Esophagus (tissue), 2 donors: ENCODE measurements at regions not wholly inside any gene's neighbourhood (a gene's known extent, or its start where the extent isn't known, plus 50 kb on each side); places are given as distances from the start of the nearest gene placed in this dataset.

ENCODE experiments used
- H3K27ac ChIP-seq, 2 donors: one replicate each; pipeline ENCODE4 v1.5.1; 2013; ENCODE audit warnings: low read depth in 2 of 2, mild to moderate bottlenecking in 2 of 2, inconsistent platforms in 1 of 2, low read length in 1 of 2, moderate library complexity in 1 of 2
- H3K27me3 ChIP-seq, 2 donors: one replicate each; pipeline ENCODE4 v1.6.1; 2013; ENCODE audit warnings: low read length in 2 of 2, control low read depth in 1 of 2, mild to moderate bottlenecking in 1 of 2; ENCODE audit not compliant: insufficient read depth in 2 of 2, control insufficient read depth in 1 of 2
- H3K36me3 ChIP-seq, 2 donors: one replicate each; pipeline ENCODE4 v1.6.1; 2013; ENCODE audit warnings: low read length in 1 of 2; ENCODE audit not compliant: control insufficient read depth in 2 of 2, insufficient read depth in 2 of 2
- H3K4me1 ChIP-seq, 2 donors: one replicate each; pipeline ENCODE4 v1.6.1; 2013; ENCODE audit warnings: low read length in 1 of 2; ENCODE audit not compliant: control insufficient read depth in 2 of 2, insufficient read depth in 2 of 2
- H3K4me3 ChIP-seq, 2 donors: one replicate each; pipeline ENCODE4 v1.5.1; 2013; ENCODE audit warnings: low read length in 2 of 2, mild to moderate bottlenecking in 2 of 2, low read depth in 1 of 2, moderate library complexity in 1 of 2
- H3K9me3 ChIP-seq, 2 donors: one replicate each; pipeline ENCODE4 v1.6.1; 2013; ENCODE audit warnings: mild to moderate bottlenecking in 2 of 2, low read depth in 1 of 2, low read length in 1 of 2, moderate library complexity in 1 of 2; ENCODE audit not compliant: control insufficient read depth in 2 of 2, insufficient read depth in 1 of 2
- WGBS, 2 donors: extraction: QIAGEN DNeasy Blood & Tissue Kit; methylation state at CpG; one replicate each; pipeline ENCODE4 v1.1.7; 2013; 5-methylcytosine and 5-hydroxymethylcytosine counted together
- donor health status: healthy with polysubstance abuse.
- donor health status: Bipolar disorder and iron deficiency.

- Histone ChIP-seq H3K27me3 (no peaks in the 10 kb centered on the region), H3K4me3 (no peak overlapping the region), H3K36me3 (no peaks in the 10 kb centered on the region), H3K9me3 (peaks cover 0 to 1% of the 10 kb centered on the region in 2 donors), H3K4me1 (peaks cover 0 to 3% of the 10 kb centered on the region in 2 donors), H3K27ac (no peak overlapping the region)
- WGBS, 2 donors = 85 to 90% methylated on average over 19 of the region's 19 CpGs
Observed at GRCh38 chr22:48589901-48590300, 1237.8 kb downstream of the BRD1 start.

GRCh38 chr22:48588878-48589450, 1238.7 kb downstream of the BRD1 start:
- H3K4me1 ChIP-seq = peaks cover 0 to 3% of the 10 kb centered on the region in 2 donors
- H3K27me3 ChIP-seq = no peaks in the 10 kb centered on the region
- peaks cover 0 to 7% of the 10 kb centered on the region in 2 donors for H3K9me3 ChIP-seq
- H3K4me3 ChIP-seq = no peak overlapping the region
- no peak overlapping the region for H3K27ac ChIP-seq
- 74 to 79% methylated on average over 9 of the region's 9 CpGs for WGBS, 2 donors
- no peaks in the 10 kb centered on the region for H3K36me3 ChIP-seq

- Histone ChIP-seq H3K27me3 (no peaks in the 10 kb centered on the region), H3K4me1 (peaks cover 0 to 3% of the 10 kb centered on the region in 2 donors), H3K4me3 (no peak overlapping the region), H3K9me3 (peaks cover 0 to 7% of the 10 kb centered on the region in 2 donors), H3K27ac (no peak overlapping the region), H3K36me3 (no peaks in the 10 kb centered on the region)
- 86 to 88% methylated on average over 23 of the region's 23 CpGs for WGBS, 2 donors
Observed at GRCh38 chr22:48588151-48588877, 1239.4 kb downstream of the BRD1 start.

- Histone ChIP-seq H3K9me3 (peaks cover 0 to 7% of the 10 kb centered on the region in 2 donors), H3K4me1 (peaks cover 0 to 3% of the 10 kb centered on the region in 2 donors), H3K36me3 (no peaks in the 10 kb centered on the region), H3K4me3 (no peak overlapping the region), H3K27me3 (no peaks in the 10 kb centered on the region), H3K27ac (no peak overlapping the region)
- WGBS, 2 donors = 77 to 80% methylated on average over 18 of the region's 18 CpGs
Observed at GRCh38 chr22:48587236-48587865, 1240.3 kb downstream of the BRD1 start.

GRCh38 chr22:48586799-48587185, 1240.9 kb downstream of the BRD1 start:
- 85 to 88% methylated on average over 7 of the region's 7 CpGs for WGBS, 2 donors
- Histone ChIP-seq H3K4me3 (no peak overlapping the region), H3K27me3 (no peaks in the 10 kb centered on the region)

GRCh38 chr22:48585916-48586798, 1241.5 kb downstream of the BRD1 start:
- no peaks in the 10 kb centered on the region for H3K36me3 ChIP-seq

More at GRCh38 chr22:48586799-48587185, 1240.9 kb downstream of the BRD1 start:
- no peak overlapping the region for H3K27ac ChIP-seq
- H3K4me1 ChIP-seq = peaks cover 0 to 3% of the 10 kb centered on the region in 2 donors
- no peaks in the 10 kb centered on the region for H3K36me3 ChIP-seq
- H3K9me3 ChIP-seq = peaks cover 0 to 7% of the 10 kb centered on the region in 2 donors

GRCh38 chr22:48584170-48584569, 1243.5 kb downstream of the BRD1 start:
- Histone ChIP-seq H3K27me3 (no peaks in the 10 kb centered on the region), H3K36me3 (no peaks in the 10 kb centered on the region), H3K9me3 (peaks cover 0 to 7% of the 10 kb centered on the region in 2 donors), H3K4me3 (no peak overlapping the region), H3K4me1 (peaks cover 0 to 3% of the 10 kb centered on the region in 2 donors), H3K27ac (no peak overlapping the region)
- WGBS, 2 donors = 92 to 98% methylated on average over 3 of the region's 3 CpGs

More at GRCh38 chr22:48585916-48586798, 1241.5 kb downstream of the BRD1 start:
- no peak overlapping the region for H3K27ac ChIP-seq
- no peaks in the 10 kb centered on the region for H3K27me3 ChIP-seq
- peaks cover 0 to 3% of the 10 kb centered on the region in 2 donors for H3K4me1 ChIP-seq
- no peak overlapping the region for H3K4me3 ChIP-seq
- WGBS, 2 donors = 59 to 71% methylated on average over 21 of the region's 21 CpGs
- peaks cover 0 to 7% of the 10 kb centered on the region in 2 donors for H3K9me3 ChIP-seq

GRCh38 chr22:48581796-48582469, 1245.7 kb downstream of the BRD1 start:
- Histone ChIP-seq H3K27ac (no peak overlapping the region), H3K4me1 (peaks cover 0 to 3% of the 10 kb centered on the region in 2 donors), H3K36me3 (no peaks in the 10 kb centered on the region), H3K9me3 (peaks cover 0 to 7% of the 10 kb centered on the region in 2 donors), H3K27me3 (peaks cover under 1% of the 10 kb centered on the region in 2 donors), H3K4me3 (no peak overlapping the region)
- WGBS, 2 donors = 77 to 81% methylated on average over 20 of the region's 20 CpGs
